Activated T-cell treated with anti-CD3 and anti-CD28 coated beads, Interleukin-2, amount 50 U/mL, for 4 hours (primary cell): ENCODE measurements at regions not wholly inside any gene's neighbourhood (a gene's known extent, or its start where the extent isn't known, plus 50 kb on each side); places are given as distances from the start of the nearest gene placed in this dataset.

ENCODE experiments used
- ATAC-seq, 2 donors: fragments of 200-7000 bp; cut with Tn5 transposase; one replicate each; pipeline ENCODE4 v1.10.0; 2021
- DNase-seq: peaks from one replicate; pipeline ENCODE4 v3.0.0-alpha.2; 2020
- H3K27me3 Mint-ChIP-seq: one replicate; pipeline ENCODE4 v1.8.0; 2021; ENCODE audit warnings: low read depth, mixed read lengths
- H3K36me3 Mint-ChIP-seq: one replicate; pipeline ENCODE4 v1.8.0; 2022; ENCODE audit warnings: mixed read lengths; ENCODE audit not compliant: insufficient read depth
- H3K4me1 Mint-ChIP-seq: one replicate; pipeline ENCODE4 v1.8.0; 2021; ENCODE audit warnings: low read depth, mixed read lengths
- H3K4me3 Mint-ChIP-seq: one replicate; pipeline ENCODE4 v1.8.0; 2021; ENCODE audit warnings: mild to moderate bottlenecking, moderate library complexity, mixed read lengths
- H3K9me3 Mint-ChIP-seq: one replicate; pipeline ENCODE4 v1.8.0; 2021; ENCODE audit warnings: mixed read lengths

GRCh38 chr2:83534416-83534815 is 924.7 kb downstream of the SUCLG1 start:
- H3K36me3 Mint-ChIP-seq = no peaks in the 10 kb centered on the region
- no peaks in the 10 kb centered on the region for H3K27me3 Mint-ChIP-seq
- ATAC-seq (no peak), DNase-seq (no peak)
- peaks cover 11% of the 10 kb centered on the region for H3K9me3 Mint-ChIP-seq
- no peaks in the 10 kb centered on the region for H3K4me1 Mint-ChIP-seq
- no peak overlapping the region for H3K4me3 Mint-ChIP-seq

GRCh38 chr2:83531206-83531826 is 927.8 kb downstream of the SUCLG1 start:
- ATAC-seq (no peak), DNase-seq (no peak)
- no peaks in the 10 kb centered on the region for H3K4me1 Mint-ChIP-seq
- peaks cover 5% of the 10 kb centered on the region for H3K9me3 Mint-ChIP-seq
- H3K27me3 Mint-ChIP-seq = no peaks in the 10 kb centered on the region
- no peaks in the 10 kb centered on the region for H3K36me3 Mint-ChIP-seq
- no peak overlapping the region for H3K4me3 Mint-ChIP-seq

GRCh38 chr2:83528767-83529166 is 930.3 kb downstream of the SUCLG1 start:
- ATAC-seq (no peak), DNase-seq (no peak)
- Mint-ChIP-seq H3K4me1 (no peaks in the 10 kb centered on the region), H3K36me3 (no peaks in the 10 kb centered on the region), H3K4me3 (no peak overlapping the region), H3K27me3 (no peaks in the 10 kb centered on the region), H3K9me3 (peaks cover 9% of the 10 kb centered on the region)

GRCh38 chr2:83522891-83523493 is 936.1 kb downstream of the SUCLG1 start:
- DNase-seq = no peak

GRCh38 chr2:83517727-83518368 is 941.2 kb downstream of the SUCLG1 start:
- no peaks in the 10 kb centered on the region for H3K36me3 Mint-ChIP-seq
- H3K27me3 Mint-ChIP-seq = no peaks in the 10 kb centered on the region
- DNase-seq (no peak), ATAC-seq (no peak)
- peaks cover 17% of the 10 kb centered on the region for H3K9me3 Mint-ChIP-seq
- H3K4me1 Mint-ChIP-seq = no peaks in the 10 kb centered on the region
- no peak overlapping the region for H3K4me3 Mint-ChIP-seq

More at GRCh38 chr2:83522891-83523493, 936.1 kb downstream of the SUCLG1 start:
- ATAC-seq = no peak
- Mint-ChIP-seq H3K4me3 (no peak overlapping the region), H3K27me3 (no peaks in the 10 kb centered on the region), H3K9me3 (peaks cover 13% of the 10 kb centered on the region), H3K4me1 (no peaks in the 10 kb centered on the region), H3K36me3 (no peaks in the 10 kb centered on the region)

- no peak for ATAC-seq
- H3K4me1 Mint-ChIP-seq = no peaks in the 10 kb centered on the region
- no peak overlapping the region for H3K4me3 Mint-ChIP-seq
- no peaks in the 10 kb centered on the region for H3K27me3 Mint-ChIP-seq
- H3K36me3 Mint-ChIP-seq = no peaks in the 10 kb centered on the region
- DNase-seq = no peak
- peaks cover 17% of the 10 kb centered on the region for H3K9me3 Mint-ChIP-seq
Observed at GRCh38 chr2:83516503-83516902, 942.6 kb downstream of the SUCLG1 start.

- no peaks in the 10 kb centered on the region for H3K27me3 Mint-ChIP-seq
- no peaks in the 10 kb centered on the region for H3K36me3 Mint-ChIP-seq
- no peak overlapping the region for H3K4me3 Mint-ChIP-seq
- H3K4me1 Mint-ChIP-seq = no peaks in the 10 kb centered on the region
- DNase-seq (no peak), ATAC-seq (no peak)
- H3K9me3 Mint-ChIP-seq = no peaks in the 10 kb centered on the region
Observed at GRCh38 chr2:83487451-83487850, 971.6 kb downstream of the SUCLG1 start.

GRCh38 chr2:83481436-83481835 is 977.6 kb downstream of the SUCLG1 start:
- DNase-seq (no peak), ATAC-seq (no peak)
- H3K9me3 Mint-ChIP-seq = no peaks in the 10 kb centered on the region
- no peaks in the 10 kb centered on the region for H3K4me1 Mint-ChIP-seq
- no peaks in the 10 kb centered on the region for H3K27me3 Mint-ChIP-seq
- H3K36me3 Mint-ChIP-seq = no peaks in the 10 kb centered on the region
- no peak overlapping the region for H3K4me3 Mint-ChIP-seq

- Mint-ChIP-seq H3K36me3 (no peaks in the 10 kb centered on the region), H3K9me3 (no peaks in the 10 kb centered on the region), H3K27me3 (no peaks in the 10 kb centered on the region), H3K4me3 (no peak overlapping the region), H3K4me1 (no peaks in the 10 kb centered on the region)
- DNase-seq (no peak), ATAC-seq (no peak)
Observed at GRCh38 chr2:83478037-83478436, 981.0 kb downstream of the SUCLG1 start.

- ATAC-seq (no peak), DNase-seq (no peak)
- H3K4me3 Mint-ChIP-seq = no peak overlapping the region
- H3K4me1 Mint-ChIP-seq = no peaks in the 10 kb centered on the region
- H3K9me3 Mint-ChIP-seq = peaks cover 6% of the 10 kb centered on the region
- H3K27me3 Mint-ChIP-seq = no peaks in the 10 kb centered on the region
- no peaks in the 10 kb centered on the region for H3K36me3 Mint-ChIP-seq
Observed at GRCh38 chr2:83475371-83475770, 983.7 kb downstream of the SUCLG1 start.

GRCh38 chr2:83471655-83472054 is 987.4 kb downstream of the SUCLG1 start:
- H3K9me3 Mint-ChIP-seq = peaks cover 11% of the 10 kb centered on the region
- H3K36me3 Mint-ChIP-seq = no peaks in the 10 kb centered on the region
- no peaks in the 10 kb centered on the region for H3K27me3 Mint-ChIP-seq
- no peaks in the 10 kb centered on the region for H3K4me1 Mint-ChIP-seq
- H3K4me3 Mint-ChIP-seq = no peak overlapping the region
- DNase-seq (no peak), ATAC-seq (no peak)

GRCh38 chr2:83470928-83471327 is 988.2 kb downstream of the SUCLG1 start:
- DNase-seq = no peak
- no peaks in the 10 kb centered on the region for H3K4me1 Mint-ChIP-seq
- peaks cover 11% of the 10 kb centered on the region for H3K9me3 Mint-ChIP-seq
- no peaks in the 10 kb centered on the region for H3K36me3 Mint-ChIP-seq
- H3K4me3 Mint-ChIP-seq = no peak overlapping the region
- no peaks in the 10 kb centered on the region for H3K27me3 Mint-ChIP-seq
- ATAC-seq = no peak

GRCh38 chr2:83464444-83464843 is 994.6 kb downstream of the SUCLG1 start:
- Mint-ChIP-seq H3K9me3 (peaks cover 5% of the 10 kb centered on the region), H3K4me3 (no peak overlapping the region), H3K27me3 (no peaks in the 10 kb centered on the region), H3K36me3 (no peaks in the 10 kb centered on the region), H3K4me1 (no peaks in the 10 kb centered on the region)
- no peak for ATAC-seq
- DNase-seq = no peak

- no peaks in the 10 kb centered on the region for H3K27me3 Mint-ChIP-seq
- H3K4me3 Mint-ChIP-seq = no peak overlapping the region
- DNase-seq (no peak), ATAC-seq (no peak)
- H3K4me1 Mint-ChIP-seq = no peaks in the 10 kb centered on the region
- H3K36me3 Mint-ChIP-seq = no peaks in the 10 kb centered on the region
- peaks cover 2% of the 10 kb centered on the region for H3K9me3 Mint-ChIP-seq
Observed at GRCh38 chr2:83462881-83463280, 996.2 kb downstream of the SUCLG1 start.

GRCh38 chr2:83461135-83461534 is 997.9 kb downstream of the SUCLG1 start:
- H3K4me1 Mint-ChIP-seq = no peaks in the 10 kb centered on the region
- ATAC-seq (no peak), DNase-seq (no peak)
- no peaks in the 10 kb centered on the region for H3K36me3 Mint-ChIP-seq
- H3K27me3 Mint-ChIP-seq = no peaks in the 10 kb centered on the region
- H3K9me3 Mint-ChIP-seq = peaks cover 3% of the 10 kb centered on the region
- no peak overlapping the region for H3K4me3 Mint-ChIP-seq
